Prostate gland (tissue), 2 donors: ENCODE measurements at regions not wholly inside any gene's neighbourhood (a gene's known extent, or its start where the extent isn't known, plus 50 kb on each side); places are given as distances from the start of the nearest gene placed in this dataset.

Experiments used
- POLR2A ChIP-seq: fragments of 450-650 bp; IDR thresholded peaks from one replicate; pipeline ENCODE4 v1.6.1; 2016; ENCODE audit warnings: antibody characterized with exemption, mild to moderate bottlenecking
- TF ChIP-seq, protein P1 (sequence below), 4 experiments: fragments of 200-600 bp in 2 of 4; fragments of 450-650 bp in 2 of 4; sonication (generic) in 2 of 4; IDR thresholded peaks; 1 replicate in 3 of 4; 2 replicates in 1 of 4; pipeline ENCODE4 v1.5.1; 2016 to 2019; ENCODE audit warnings: antibody characterized with exemption in 4 of 4, mild to moderate bottlenecking in 2 of 4, moderate library complexity in 2 of 4

DNA sequence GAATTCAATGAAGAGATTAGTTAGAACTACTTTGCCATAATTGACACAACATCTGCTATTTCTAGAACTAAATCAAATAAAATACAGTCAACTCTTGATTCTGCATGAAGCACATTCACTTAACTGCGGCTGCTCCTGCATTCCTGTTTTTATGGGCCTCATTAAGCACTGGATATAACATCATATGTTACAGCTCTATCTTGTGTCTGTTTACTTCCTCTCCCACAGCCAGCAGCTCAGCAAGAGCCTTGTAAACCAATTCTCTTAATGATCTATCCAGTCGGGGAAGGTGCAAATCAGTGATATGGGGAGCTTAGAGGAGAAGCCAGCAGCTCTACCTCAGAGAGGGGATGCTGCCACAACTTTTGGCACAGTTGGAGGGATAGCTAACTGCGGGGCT, 329.2 kb downstream of the ARRDC4 start:
- TF ChIP-seq, protein P1, sequence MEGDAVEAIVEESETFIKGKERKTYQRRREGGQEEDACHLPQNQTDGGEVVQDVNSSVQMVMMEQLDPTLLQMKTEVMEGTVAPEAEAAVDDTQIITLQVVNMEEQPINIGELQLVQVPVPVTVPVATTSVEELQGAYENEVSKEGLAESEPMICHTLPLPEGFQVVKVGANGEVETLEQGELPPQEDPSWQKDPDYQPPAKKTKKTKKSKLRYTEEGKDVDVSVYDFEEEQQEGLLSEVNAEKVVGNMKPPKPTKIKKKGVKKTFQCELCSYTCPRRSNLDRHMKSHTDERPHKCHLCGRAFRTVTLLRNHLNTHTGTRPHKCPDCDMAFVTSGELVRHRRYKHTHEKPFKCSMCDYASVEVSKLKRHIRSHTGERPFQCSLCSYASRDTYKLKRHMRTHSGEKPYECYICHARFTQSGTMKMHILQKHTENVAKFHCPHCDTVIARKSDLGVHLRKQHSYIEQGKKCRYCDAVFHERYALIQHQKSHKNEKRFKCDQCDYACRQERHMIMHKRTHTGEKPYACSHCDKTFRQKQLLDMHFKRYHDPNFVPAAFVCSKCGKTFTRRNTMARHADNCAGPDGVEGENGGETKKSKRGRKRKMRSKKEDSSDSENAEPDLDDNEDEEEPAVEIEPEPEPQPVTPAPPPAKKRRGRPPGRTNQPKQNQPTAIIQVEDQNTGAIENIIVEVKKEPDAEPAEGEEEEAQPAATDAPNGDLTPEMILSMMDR (IDR thresholded peaks at IDR 0.05) = no peak
- TF ChIP-seq POLR2A = no peak
